Astrocyte (in vitro differentiated cells and primary cell): ENCODE measurements at regions not wholly inside any gene's neighbourhood (a gene's known extent, or its start where the extent isn't known, plus 50 kb on each side); places are given as distances from the start of the nearest gene placed in this dataset.

Experiments used
- EZH2 ChIP-seq: IDR thresholded peaks from 2 replicates; pipeline ENCODE4 v1.6.1; 2012; ENCODE audit warnings: mild to moderate bottlenecking, low read length, inconsistent platforms; ENCODE audit not compliant: insufficient read depth
- TF ChIP-seq, protein P1 (sequence below): IDR thresholded peaks from 2 replicates; pipeline ENCODE4 v1.5.1; 2011; ENCODE audit warnings: low read depth, mild to moderate bottlenecking, inconsistent platforms, low read length, moderate library complexity; ENCODE audit not compliant: insufficient read depth

DNA sequence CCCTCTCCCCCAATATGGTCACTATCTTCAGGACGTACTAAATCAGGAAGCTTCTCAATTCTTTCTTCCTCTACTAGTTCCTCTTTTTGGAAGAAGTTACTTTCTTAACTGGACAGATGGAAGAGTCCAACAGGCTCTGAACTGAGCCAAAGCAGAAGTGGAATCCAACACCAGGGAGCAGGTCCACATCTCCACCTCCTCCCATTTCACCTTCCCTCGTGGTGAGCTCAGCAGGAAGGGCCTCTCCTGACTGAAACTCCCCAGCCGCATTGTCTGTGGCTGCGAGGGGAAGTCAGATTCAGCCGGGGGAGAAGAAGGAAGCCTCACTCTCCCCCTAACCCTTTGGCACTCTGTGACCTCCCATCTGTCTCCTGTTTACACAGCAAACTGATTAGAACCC lies 63.8 kb upstream of the UST start:
- TF ChIP-seq, protein P1, sequence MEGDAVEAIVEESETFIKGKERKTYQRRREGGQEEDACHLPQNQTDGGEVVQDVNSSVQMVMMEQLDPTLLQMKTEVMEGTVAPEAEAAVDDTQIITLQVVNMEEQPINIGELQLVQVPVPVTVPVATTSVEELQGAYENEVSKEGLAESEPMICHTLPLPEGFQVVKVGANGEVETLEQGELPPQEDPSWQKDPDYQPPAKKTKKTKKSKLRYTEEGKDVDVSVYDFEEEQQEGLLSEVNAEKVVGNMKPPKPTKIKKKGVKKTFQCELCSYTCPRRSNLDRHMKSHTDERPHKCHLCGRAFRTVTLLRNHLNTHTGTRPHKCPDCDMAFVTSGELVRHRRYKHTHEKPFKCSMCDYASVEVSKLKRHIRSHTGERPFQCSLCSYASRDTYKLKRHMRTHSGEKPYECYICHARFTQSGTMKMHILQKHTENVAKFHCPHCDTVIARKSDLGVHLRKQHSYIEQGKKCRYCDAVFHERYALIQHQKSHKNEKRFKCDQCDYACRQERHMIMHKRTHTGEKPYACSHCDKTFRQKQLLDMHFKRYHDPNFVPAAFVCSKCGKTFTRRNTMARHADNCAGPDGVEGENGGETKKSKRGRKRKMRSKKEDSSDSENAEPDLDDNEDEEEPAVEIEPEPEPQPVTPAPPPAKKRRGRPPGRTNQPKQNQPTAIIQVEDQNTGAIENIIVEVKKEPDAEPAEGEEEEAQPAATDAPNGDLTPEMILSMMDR = no peak
- no peak for TF ChIP-seq EZH2
